GM23338 (cell line): ENCODE measurements at regions not wholly inside any gene's neighbourhood (a gene's known extent, or its start where the extent isn't known, plus 50 kb on each side); places are given as distances from the start of the nearest gene placed in this dataset.

Experiments used
- ATAC-seq: fragments of 200-7000 bp; cut with Tn5 transposase; 3 replicates; pipeline ENCODE4 v1.9.1; 2020
- DNase-seq: peaks from one replicate; pipeline ENCODE4 v3.0.0-alpha.2; 2015; ENCODE audit warnings: low spot score
- H2AFZ ChIP-seq: fragments of 200-600 bp; sonication (generic); 2 replicates; pipeline ENCODE4 v1.8.0; 2016; ENCODE audit warnings: antibody characterized with exemption, mild to moderate bottlenecking, moderate library complexity
- H3F3A ChIP-seq: fragments of 200-600 bp; sonication (generic); replicated peaks from 2 replicates; pipeline ENCODE4 v1.8.0; 2017; ENCODE audit warnings: antibody characterized with exemption, mixed run types, low read depth
- H3K27ac ChIP-seq: fragments of 200-600 bp; sonication (generic); 2 replicates; pipeline ENCODE4 v1.6.1; 2016; ENCODE audit warnings: low read depth
- H3K27me3 ChIP-seq: fragments of 200-600 bp; sonication (generic); 2 replicates; pipeline ENCODE4 v1.8.0; 2016; ENCODE audit warnings: mild to moderate bottlenecking, mixed run types, moderate library complexity; ENCODE audit not compliant: insufficient read depth
- H3K36me3 ChIP-seq: fragments of 200-600 bp; sonication (generic); 2 replicates; pipeline ENCODE4 v1.8.0; 2016; ENCODE audit warnings: mild to moderate bottlenecking; ENCODE audit not compliant: insufficient read depth
- H3K4me1 ChIP-seq: fragments of 200-600 bp; sonication (generic); 2 replicates; pipeline ENCODE4 v1.8.0; 2016; ENCODE audit warnings: mild to moderate bottlenecking, moderate library complexity; ENCODE audit not compliant: insufficient read depth
- H3K4me2 ChIP-seq: fragments of 200-600 bp; sonication (generic); 2 replicates; pipeline ENCODE4 v1.7.1; 2017; ENCODE audit warnings: mixed run types
- H3K4me3 ChIP-seq: fragments of 200-600 bp; sonication (generic); 2 replicates; pipeline ENCODE4 v1.6.1; 2016; ENCODE audit warnings: mixed run types
- H3K79me2 ChIP-seq: fragments of 200-600 bp; sonication (generic); replicated peaks from 2 replicates; pipeline ENCODE4 v1.8.0; 2017; ENCODE audit warnings: mild to moderate bottlenecking; ENCODE audit not compliant: insufficient read depth
- H3K9me2 ChIP-seq: fragments of 200-600 bp; sonication (generic); 2 replicates; pipeline ENCODE4 v1.8.0; 2017; ENCODE audit not compliant: insufficient read depth
- H4K20me1 ChIP-seq: fragments of 200-600 bp; sonication (generic); replicated peaks from 2 replicates; pipeline ENCODE4 v1.8.0; 2017; ENCODE audit warnings: mild to moderate bottlenecking; ENCODE audit not compliant: insufficient read depth
- H3K27ac Mint-ChIP-seq: 2 replicates; pipeline ENCODE4 v1.8.0; 2020; ENCODE audit warnings: inconsistent platforms, mild to moderate bottlenecking, moderate library complexity, mixed read lengths
- H3K27me3 Mint-ChIP-seq: 3 replicates; pipeline ENCODE4 v1.8.0; 2022; ENCODE audit warnings: low read depth, mild to moderate bottlenecking, moderate library complexity, mixed read lengths, inconsistent platforms; ENCODE audit not compliant: insufficient read depth, poor library complexity
- H3K36me3 Mint-ChIP-seq: 3 replicates; pipeline ENCODE4 v1.8.0; 2021; ENCODE audit warnings: low read depth, mild to moderate bottlenecking, inconsistent platforms, moderate library complexity, mixed read lengths
- H3K4me1 Mint-ChIP-seq: 3 replicates; pipeline ENCODE4 v1.8.0; 2020; ENCODE audit warnings: mild to moderate bottlenecking, inconsistent platforms, mixed read lengths
- H3K4me3 Mint-ChIP-seq: 3 replicates; pipeline ENCODE4 v1.8.0; 2021; ENCODE audit warnings: moderate library complexity, mild to moderate bottlenecking, inconsistent platforms, mixed read lengths
- H3K9me3 Mint-ChIP-seq: 3 replicates; pipeline ENCODE4 v1.8.0; 2020; ENCODE audit warnings: moderate library complexity, mild to moderate bottlenecking, inconsistent platforms, mixed read lengths
- CREB1 ChIP-seq: fragments of 250-450 bp; sonication (Bioruptor Pico); IDR thresholded peaks from 2 replicates; pipeline ENCODE4 v1.5.0; 2020; ENCODE audit warnings: low read depth, mild to moderate bottlenecking, moderate library complexity
- CTCF ChIP-seq, 2 experiments: fragments of 200-600 bp in 1 of 2; sonication (generic) in 1 of 2; conservative IDR thresholded peaks; 2 replicates each; pipeline versions ENCODE4 v1.5.1 to v1.6.1; 2016 to 2017; ENCODE audit warnings: antibody characterized with exemption in 2 of 2, low read depth in 2 of 2, mild to moderate bottlenecking in 2 of 2, moderate library complexity in 1 of 2
- ETS1 ChIP-seq: IDR thresholded peaks from 2 replicates; pipeline ENCODE4 v1.6.1; 2016; ENCODE audit warnings: antibody characterized with exemption
- EZH2 ChIP-seq: fragments of 200-600 bp; sonication (generic); IDR thresholded peaks from one replicate; pipeline ENCODE4 v1.8.0; 2017; ENCODE audit warnings: antibody characterized with exemption, mild to moderate bottlenecking, low read depth; ENCODE audit not compliant: unreplicated experiment
- EZH2phosphoT487 ChIP-seq: fragments of 200-600 bp; sonication (generic); IDR thresholded peaks from one replicate; pipeline ENCODE4 v1.8.1; 2018; ENCODE audit warnings: antibody characterized with exemption; ENCODE audit not compliant: unreplicated experiment
- JUNB ChIP-seq: IDR thresholded peaks from one replicate; pipeline ENCODE4 v1.6.1; 2016; ENCODE audit warnings: antibody characterized with exemption; ENCODE audit not compliant: unreplicated experiment
- NANOG ChIP-seq: IDR thresholded peaks from 2 replicates; pipeline ENCODE4 v1.6.1; 2016; ENCODE audit warnings: antibody characterized with exemption, borderline replicate concordance
- POLR2AphosphoS5 ChIP-seq: IDR thresholded peaks from 2 replicates; pipeline ENCODE4 v1.6.1; 2016; ENCODE audit warnings: antibody characterized with exemption, low read depth
- REST ChIP-seq: IDR thresholded peaks from one replicate; pipeline ENCODE4 v1.6.1; 2018; ENCODE audit warnings: antibody characterized with exemption; ENCODE audit not compliant: unreplicated experiment
- STAT1 ChIP-seq: IDR thresholded peaks from one replicate; pipeline ENCODE4 v1.6.1; 2016; ENCODE audit warnings: antibody characterized with exemption; ENCODE audit not compliant: unreplicated experiment
- ZNF114 ChIP-seq: fragments of 250-450 bp; sonication (Bioruptor Pico); IDR thresholded peaks from 2 replicates; pipeline ENCODE4 v1.5.0; 2020; ENCODE audit warnings: mild to moderate bottlenecking, moderate library complexity
- ZNF331 ChIP-seq: fragments of 250-450 bp; sonication (Bioruptor Pico); IDR thresholded peaks from 2 replicates; pipeline ENCODE4 v1.5.0; 2020; ENCODE audit warnings: low read depth, mild to moderate bottlenecking, moderate library complexity
- ZNF462 ChIP-seq: fragments of 250-450 bp; sonication (Bioruptor Pico); IDR thresholded peaks from 2 replicates; pipeline ENCODE4 v1.5.0; 2020; ENCODE audit warnings: mild to moderate bottlenecking, moderate library complexity

GRCh38 chr10:3361640-3362039 is 189.1 kb upstream of the PITRM1 start (continued):
- TF ChIP-seq EZH2phosphoT487, result no peak
- no peak for TF ChIP-seq NANOG
- TF ChIP-seq STAT1, result no peak
- no peak for TF ChIP-seq ZNF114

- Histone ChIP-seq H2AFZ (no peak overlapping the region), H3K9me2 (0 out of 2 replicates have a peak, but pooled peaks cover 3% of the 10 kb centered on the region), H3K4me1 (no peaks in the 10 kb centered on the region), H3K36me3 (no peaks in the 10 kb centered on the region), H4K20me1 (no peaks in the 10 kb centered on the region), H3K27ac (no peak overlapping the region), H3K4me3 (no peak overlapping the region), H3K79me2 (no peaks in the 10 kb centered on the region), H3K4me2 (no peak overlapping the region), H3K27me3 (no peaks in the 10 kb centered on the region), H3F3A (no peaks in the 10 kb centered on the region)
- TF ChIP-seq POLR2AphosphoS5 (no peak), ZNF114 (no peak), CTCF (conservative IDR thresholded peaks at IDR 0.05; ENCODE audit: low read depth in 2 of 2) (no peak), ETS1 (no peak), STAT1 (no peak), JUNB (no peak), REST (no peak), EZH2 (no peak), ZNF331 (CRISPR knock-in tag) (no peak), CREB1 (CRISPR knock-in tag) (no peak), EZH2phosphoT487 (no peak), NANOG (no peak), ZNF462 (CRISPR knock-in tag) (no peak)
- H3K9me3 Mint-ChIP-seq, result peaks cover 52% of the 10 kb centered on the region
- ATAC-seq (no peak), DNase-seq (no peak)
- peaks cover 6% of the 10 kb centered on the region for H3K27me3 Mint-ChIP-seq
- H3K36me3 Mint-ChIP-seq, result peaks cover 36% of the 10 kb centered on the region
- H3K27ac Mint-ChIP-seq, result no peak overlapping the region
- H3K4me1 Mint-ChIP-seq, result no peaks in the 10 kb centered on the region
- no peak overlapping the region for H3K4me3 Mint-ChIP-seq
These were observed 185.2 kb upstream of the PITRM1 start for GRCh38 chr10:3357737-3358136.
